Tibial nerve (tissue), 4 donors: ENCODE measurements at regions not wholly inside any gene's neighbourhood (a gene's known extent, or its start where the extent isn't known, plus 50 kb on each side); places are given as distances from the start of the nearest gene placed in this dataset.

Source experiments
- DNase-seq, 2 donors: peaks; one replicate each; pipeline ENCODE4 v3.0.0-alpha.2; 2019; ENCODE audit warnings: low spot score in 2 of 2
- H3K27ac ChIP-seq, 4 donors: fragments of 200-600 bp; sonication (generic) in 3 of 4; one replicate each; pipeline ENCODE4 v1.5.1; 2017 to 2019; ENCODE audit warnings: mild to moderate bottlenecking in 1 of 4
- H3K27me3 ChIP-seq, 2 donors: fragments of 200-600 bp; sonication (generic) in 1 of 2; one replicate each; pipeline versions ENCODE4 v1.5.1 to v1.6.0; 2017 to 2019
- H3K36me3 ChIP-seq, 3 donors: fragments of 200-600 bp; sonication (generic); one replicate each; pipeline ENCODE4 v1.5.1; 2018 to 2019
- H3K4me1 ChIP-seq, 4 donors: fragments of 200-600 bp; sonication (generic) in 3 of 4; one replicate each; pipeline ENCODE4 v1.5.1; 2017 to 2019
- H3K4me3 ChIP-seq, 4 donors: fragments of 200-600 bp; sonication (generic) in 3 of 4; one replicate each; pipeline ENCODE4 v1.5.1; 2017 to 2019; ENCODE audit warnings: mild to moderate bottlenecking in 1 of 4, moderate library complexity in 1 of 4
- H3K9me3 ChIP-seq, 4 donors: fragments of 200-600 bp; sonication (generic) in 3 of 4; one replicate each; pipeline ENCODE4 v1.5.1; 2017 to 2019
- CTCF ChIP-seq, 5 experiments: fragments of 200-600 bp in 3 of 5; fragments of 450-650 bp in 2 of 5; sonication (generic) in 3 of 5; IDR thresholded peaks; one replicate each; pipeline ENCODE4 v1.5.1; 2016 to 2019; ENCODE audit warnings: antibody characterized with exemption in 5 of 5, mild to moderate bottlenecking in 3 of 5, moderate library complexity in 2 of 5
- EP300 ChIP-seq, 2 donors: sonication (generic); formaldehyde crosslinking; IDR thresholded peaks; one replicate each; pipeline ENCODE4 v1.6.1; 2017; ENCODE audit warnings: antibody characterized with exemption in 2 of 2, mild to moderate bottlenecking in 1 of 2
- POLR2A ChIP-seq, 2 donors: fragments of 450-650 bp; IDR thresholded peaks; one replicate each; pipeline ENCODE4 v1.6.1; 2017; ENCODE audit warnings: antibody characterized with exemption in 2 of 2, mild to moderate bottlenecking in 2 of 2, moderate library complexity in 2 of 2
- WGBS, 2 donors: methylation state at CpG; one replicate each; pipeline ENCODE4 v1.1.5; 2018; 5-methylcytosine and 5-hydroxymethylcytosine counted together

- Histone ChIP-seq H3K4me3 (no peak overlapping the region), H3K27ac (no peak overlapping the region)
- TF ChIP-seq POLR2A (IDR thresholded peaks at IDR 0.05): no peak
- no peak for TF ChIP-seq CTCF (IDR thresholded peaks at IDR 0.05)
- TF ChIP-seq EP300 (IDR thresholded peaks at IDR 0.05): no peak
These were observed 104.1 kb downstream of the GAS1 start for GRCh38 chr9:86843206-86843605.

GRCh38 chr9:86842573-86842972, 104.7 kb downstream of the GAS1 start:
- 55 to 59% methylated on average over 6 of the region's 6 CpGs for WGBS, 2 donors
- TF ChIP-seq CTCF (IDR thresholded peaks at IDR 0.05) (no peak), EP300 (IDR thresholded peaks at IDR 0.05) (no peak), POLR2A (IDR thresholded peaks at IDR 0.05) (no peak)
- Histone ChIP-seq H3K4me1 (peaks cover 0 to 9% (median 0%) of the 10 kb centered on the region in 4 donors), H3K27me3 (no peaks in the 10 kb centered on the region), H3K27ac (no peak overlapping the region), H3K4me3 (no peak overlapping the region), H3K9me3 (no peaks in the 10 kb centered on the region), H3K36me3 (no peaks in the 10 kb centered on the region)
- DNase-seq: no peak

More at GRCh38 chr9:86843206-86843605, 104.1 kb downstream of the GAS1 start:
- Histone ChIP-seq H3K36me3 (no peaks in the 10 kb centered on the region), H3K4me1 (peaks cover 0 to 9% (median 0%) of the 10 kb centered on the region in 4 donors), H3K9me3 (no peaks in the 10 kb centered on the region), H3K27me3 (no peaks in the 10 kb centered on the region)
- no peak for DNase-seq
- 43 to 50% methylated on average over 1 of the region's 1 CpG for WGBS, 2 donors

GRCh38 chr9:86839522-86839921, 107.8 kb downstream of the GAS1 start:
- no peak for DNase-seq

GRCh38 chr9:86838519-86839497, 108.5 kb downstream of the GAS1 start:
- peak in 1 of 2 donors; percentile 17 for DNase-seq
- H3K4me3 ChIP-seq: no peak overlapping the region
- TF ChIP-seq POLR2A (IDR thresholded peaks at IDR 0.05) (no peak), EP300 (IDR thresholded peaks at IDR 0.05) (peak in 1 of 2 donors; percentile 8)
- no peak overlapping the region for H3K27ac ChIP-seq
- H3K27me3 ChIP-seq: no peaks in the 10 kb centered on the region
- 69 to 71% methylated on average over 17 of the region's 17 CpGs for WGBS, 2 donors
- no peaks in the 10 kb centered on the region for H3K9me3 ChIP-seq
- no peaks in the 10 kb centered on the region for H3K36me3 ChIP-seq
- peaks cover 0 to 9% (median 0%) of the 10 kb centered on the region in 4 donors for H3K4me1 ChIP-seq

More at GRCh38 chr9:86839522-86839921, 107.8 kb downstream of the GAS1 start:
- no peaks in the 10 kb centered on the region for H3K9me3 ChIP-seq
- TF ChIP-seq POLR2A (IDR thresholded peaks at IDR 0.05) (no peak), CTCF (IDR thresholded peaks at IDR 0.05) (no peak), EP300 (IDR thresholded peaks at IDR 0.05) (no peak)
- no peak overlapping the region for H3K4me3 ChIP-seq
- no peaks in the 10 kb centered on the region for H3K36me3 ChIP-seq
- no peak overlapping the region for H3K27ac ChIP-seq
- no peaks in the 10 kb centered on the region for H3K27me3 ChIP-seq
- H3K4me1 ChIP-seq: peaks cover 0 to 9% (median 0%) of the 10 kb centered on the region in 4 donors
- 58 to 66% methylated on average over 3 of the region's 3 CpGs for WGBS, 2 donors

- TF ChIP-seq CTCF (IDR thresholded peaks at IDR 0.05) (no peak), EP300 (IDR thresholded peaks at IDR 0.05) (no peak), POLR2A (IDR thresholded peaks at IDR 0.05) (no peak)
- H3K4me1 ChIP-seq: peaks cover 0 to 9% (median 0%) of the 10 kb centered on the region in 4 donors
- no peak overlapping the region for H3K27ac ChIP-seq
- DNase-seq: no peak
- no peaks in the 10 kb centered on the region for H3K27me3 ChIP-seq
- H3K4me3 ChIP-seq: no peak overlapping the region
- no peaks in the 10 kb centered on the region for H3K36me3 ChIP-seq
- 82 to 89% methylated on average over 4 of the region's 4 CpGs for WGBS, 2 donors
- H3K9me3 ChIP-seq: no peaks in the 10 kb centered on the region
These were observed 110.0 kb downstream of the GAS1 start for GRCh38 chr9:86837345-86837744.
